NCI-H1694 treated with DMSO at 0.1 percent for 48 hours (cell line): ENCODE measurements at regions not wholly inside any gene's neighbourhood (a gene's known extent, or its start where the extent isn't known, plus 50 kb on each side); places are given as distances from the start of the nearest gene placed in this dataset.
A peak's percentile ranks its signal among the peaks of the same experiment; 100 is the strongest.

Experiments used
- DNase-seq: peaks from one replicate; lab custom pipeline; 2025; lab: John Stamatoyannopoulos, UW

GRCh38 chr5:126166368-126166767, 256.8 kb upstream of the GRAMD2B start:
- no peak for DNase-seq

DNA sequence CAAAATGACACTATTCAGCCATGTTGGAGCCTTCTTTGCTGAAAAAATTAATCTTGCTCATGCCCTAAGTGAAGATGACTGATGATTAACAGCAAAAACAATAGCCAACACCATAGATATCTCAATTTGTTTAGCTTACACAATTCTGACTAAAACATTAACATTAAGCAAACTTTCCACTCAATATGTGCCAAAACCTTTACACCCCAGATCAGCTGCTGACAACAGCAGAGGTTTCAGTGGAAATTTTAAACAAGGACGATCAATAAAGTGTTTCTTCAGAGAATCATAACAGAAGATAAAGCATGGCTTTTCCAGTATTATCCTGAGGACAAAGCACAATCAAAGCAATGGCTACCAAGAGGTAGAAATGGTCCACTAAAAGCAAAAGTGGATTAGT, 254.4 kb upstream of the GRAMD2B start:
- no peak for DNase-seq

GRCh38 chr5:126171916-126172315, 251.3 kb upstream of the GRAMD2B start:
- DNase-seq: no peak

DNA sequence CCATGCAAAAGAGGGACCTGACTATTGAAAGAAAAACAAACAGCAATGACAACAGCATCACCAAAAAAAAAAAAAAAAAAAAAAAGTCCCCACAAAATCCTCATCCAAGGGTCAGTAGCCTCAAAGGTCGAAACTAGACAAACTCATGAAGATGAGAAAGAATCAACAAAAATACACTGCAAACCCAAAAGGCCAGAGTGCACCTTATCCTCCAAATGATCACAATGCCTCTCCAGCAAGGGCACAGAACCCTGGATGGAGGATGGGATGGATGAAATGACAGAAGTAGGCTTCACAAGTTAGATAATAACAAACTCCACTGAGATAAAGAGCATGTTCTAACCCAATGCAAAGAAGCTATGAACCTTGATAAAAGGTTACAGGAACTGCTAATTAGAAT, 250.4 kb upstream of the GRAMD2B start:
- DNase-seq: no peak

- DNase-seq: no peak
Measured at GRCh38 chr5:126178521-126178920, 244.7 kb upstream of the GRAMD2B start.

DNA sequence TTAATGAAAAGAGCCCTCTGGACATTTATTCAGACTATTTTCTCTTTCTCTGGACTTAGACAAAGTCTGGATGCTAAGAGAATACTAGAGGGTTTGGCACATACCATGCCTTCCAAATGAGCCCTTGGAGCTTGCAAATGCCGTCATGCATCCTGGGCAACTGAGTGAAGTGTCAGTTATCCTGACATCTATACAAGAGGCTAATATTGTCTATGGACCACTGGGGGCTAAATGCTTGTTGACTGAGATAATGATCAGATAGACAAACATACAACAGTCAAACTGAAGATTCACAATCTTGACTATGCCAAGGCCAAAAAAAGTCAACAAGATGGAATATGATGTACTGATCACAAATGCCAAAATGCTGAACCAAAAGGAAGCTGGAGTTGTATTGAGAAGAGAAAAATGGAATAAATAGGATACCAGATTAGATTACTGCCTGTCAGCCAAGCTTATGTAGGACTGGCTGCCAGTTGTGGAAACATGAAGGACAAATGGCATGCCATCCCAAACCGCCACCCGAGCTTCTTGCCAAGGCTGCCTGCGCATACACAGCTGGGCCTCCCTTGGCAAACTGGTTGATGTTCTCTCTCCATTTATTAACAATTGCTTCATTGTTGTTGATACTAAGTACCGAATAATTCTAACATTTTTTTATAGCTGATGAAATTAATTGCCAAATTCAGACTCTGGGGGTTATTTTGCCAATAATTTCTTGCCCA, 240.1 kb upstream of the GRAMD2B start:
- DNase-seq: no peak

DNA sequence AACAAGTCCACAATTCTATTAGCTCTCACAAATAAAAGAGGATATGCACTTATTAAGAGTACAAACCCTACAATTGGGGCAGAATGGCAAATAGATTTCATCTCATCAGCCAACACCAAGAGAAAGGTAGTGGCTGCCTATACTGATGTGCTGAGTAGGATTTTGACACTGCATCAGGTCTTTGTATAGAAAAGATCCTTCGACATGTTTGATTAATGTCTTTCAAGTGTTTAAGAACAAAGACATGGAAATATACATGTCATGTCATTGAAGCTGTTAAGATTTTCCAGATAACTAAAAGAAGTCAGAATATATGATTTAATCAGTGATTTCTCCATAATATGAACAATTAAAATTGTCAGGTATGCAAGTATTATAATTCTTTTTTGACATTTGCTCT, 238.7 kb upstream of the GRAMD2B start:
- no peak for DNase-seq

DNA sequence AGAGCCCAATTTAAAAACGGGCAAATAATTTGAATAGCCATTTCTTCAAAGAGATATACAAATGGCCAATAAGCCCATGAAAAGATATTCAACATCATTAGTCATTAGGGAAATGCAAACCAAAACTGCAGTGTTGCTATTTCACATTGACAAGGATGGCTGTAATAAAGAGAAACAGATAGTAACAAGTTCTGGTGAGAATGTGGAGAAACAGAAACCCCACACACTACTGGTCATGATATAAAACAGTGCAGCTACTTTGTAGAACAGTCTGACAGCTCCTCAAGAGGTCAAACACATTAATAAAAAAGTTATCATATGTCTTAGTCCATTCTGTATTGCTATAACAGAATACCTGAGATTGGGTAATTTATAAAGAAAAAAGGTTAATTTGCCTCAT, 237.0 kb upstream of the GRAMD2B start:
- no peak for DNase-seq

GRCh38 chr5:126188804-126189203, 234.4 kb upstream of the GRAMD2B start:
- DNase-seq: no peak

DNA sequence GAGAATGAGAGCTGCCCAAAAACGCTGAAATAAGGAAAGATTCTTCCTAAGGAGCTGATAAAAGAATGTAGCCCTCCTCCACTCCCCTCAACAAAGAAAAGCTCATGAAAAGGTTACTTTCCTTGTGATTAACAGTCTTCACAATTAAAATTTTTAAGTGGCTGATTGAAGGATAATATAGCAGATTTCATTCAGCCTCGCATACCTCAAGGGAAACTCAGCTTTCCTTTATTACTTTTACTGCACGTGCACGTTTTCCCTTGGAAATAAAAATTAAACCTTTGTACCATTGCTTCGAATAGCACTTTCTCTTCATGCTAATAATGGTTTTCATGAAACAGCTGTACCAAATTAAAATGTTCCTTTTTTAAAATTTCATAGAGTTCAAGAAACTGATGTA, 234.0 kb upstream of the GRAMD2B start:
- no peak for DNase-seq

DNA sequence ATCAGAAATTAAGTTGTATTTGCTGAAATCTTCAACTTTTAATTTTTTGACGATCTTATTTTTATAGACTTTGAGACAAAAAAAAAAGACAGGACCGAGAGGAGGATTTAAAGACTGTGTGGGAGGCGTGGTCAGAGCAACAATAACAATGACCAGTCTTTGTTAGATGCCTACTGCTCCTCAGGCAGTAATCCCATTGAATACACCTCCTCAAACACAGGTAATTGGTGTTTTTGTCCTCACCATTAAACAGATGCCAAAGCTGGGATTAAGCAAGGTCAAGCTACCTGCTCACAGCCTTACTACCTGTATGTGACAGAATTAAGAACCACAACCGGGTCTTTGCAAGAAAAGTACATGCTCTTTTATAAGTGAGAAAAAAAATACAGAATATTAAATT, 233.3 kb upstream of the GRAMD2B start:
- no peak for DNase-seq

GRCh38 chr5:126192226-126192625, 231.0 kb upstream of the GRAMD2B start:
- DNase-seq: no peak

- no peak for DNase-seq
Measured at GRCh38 chr5:126195410-126196100, 227.7 kb upstream of the GRAMD2B start.

DNA sequence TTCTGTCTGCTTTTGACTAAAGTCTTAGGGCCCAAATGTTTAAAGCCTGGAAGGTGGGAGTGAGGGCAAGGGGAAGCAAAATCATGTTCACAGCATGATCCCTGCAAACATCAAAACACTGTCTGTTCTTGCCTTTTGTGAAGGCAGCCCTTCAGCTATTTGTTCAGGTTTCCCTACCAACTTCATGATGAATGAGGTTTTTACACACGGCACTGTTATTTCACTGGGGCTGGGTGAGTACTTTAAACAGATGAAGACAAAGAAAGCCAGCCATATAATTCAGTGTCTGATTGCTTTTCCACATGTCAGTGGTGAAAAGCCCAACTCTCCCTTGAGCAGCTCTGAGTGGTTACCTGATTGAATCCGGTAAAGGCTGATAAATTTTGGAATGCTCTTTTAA, 224.7 kb upstream of the GRAMD2B start:
- DNase-seq: no peak

DNA sequence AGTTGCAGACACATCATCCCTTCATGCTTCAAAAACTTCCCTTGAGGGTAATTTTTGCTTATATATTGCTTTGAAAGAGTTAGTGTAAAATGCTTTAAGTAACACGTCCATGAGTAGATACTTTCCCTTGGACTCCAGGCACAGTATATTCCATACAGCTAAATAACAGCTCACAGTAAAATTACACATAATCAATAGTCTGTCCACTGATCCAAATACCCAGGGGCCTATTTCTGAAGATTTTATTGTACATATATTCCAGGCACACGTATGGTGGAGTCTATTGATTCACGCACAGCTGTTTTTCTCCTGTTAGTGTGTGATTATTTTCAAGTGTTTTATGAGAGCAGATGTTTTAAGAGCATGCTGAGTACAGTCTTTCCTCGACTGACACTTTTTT, 223.7 kb upstream of the GRAMD2B start:
- DNase-seq: no peak

DNA sequence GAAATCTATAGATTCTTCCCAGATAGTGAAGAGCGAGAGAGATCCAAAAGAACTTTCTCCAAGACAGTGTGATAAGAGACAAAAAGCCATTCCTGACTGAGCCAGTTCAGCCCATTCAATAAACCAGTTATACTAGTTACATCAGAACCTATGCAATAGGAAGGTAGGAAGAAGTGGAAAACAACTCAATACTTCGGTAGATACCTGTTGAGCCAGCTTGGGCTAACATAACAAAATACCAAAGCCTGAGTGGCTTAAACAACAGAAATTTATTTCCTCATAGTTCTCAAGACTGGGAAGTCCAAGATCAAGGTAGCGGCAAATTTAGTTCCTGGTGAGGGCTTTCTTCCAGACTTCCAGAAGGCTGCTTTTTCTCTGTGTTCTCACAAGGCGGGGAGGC, 214.5 kb upstream of the GRAMD2B start:
- no peak for DNase-seq

- no peak for DNase-seq
Measured at GRCh38 chr5:126210955-126211354, 212.3 kb upstream of the GRAMD2B start.

DNA sequence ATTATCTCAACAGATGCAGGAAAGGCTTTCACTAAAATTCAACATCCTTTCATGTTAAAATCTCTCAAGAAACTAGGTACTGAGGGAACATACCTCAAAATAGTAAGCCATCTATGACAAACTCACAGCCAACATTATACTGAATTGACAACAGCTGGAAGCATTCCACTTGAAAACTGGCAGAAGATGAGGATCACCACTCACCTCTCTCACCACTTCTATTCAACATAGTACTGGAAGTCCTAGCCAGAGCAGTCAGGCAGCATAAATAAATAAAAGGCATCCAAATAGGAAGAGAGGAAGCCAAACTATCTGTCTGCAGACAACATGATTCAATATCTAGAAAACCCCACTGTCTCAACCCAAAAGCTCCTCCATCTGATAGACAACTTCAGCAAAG, 203.6 kb upstream of the GRAMD2B start:
- DNase-seq: no peak

DNA sequence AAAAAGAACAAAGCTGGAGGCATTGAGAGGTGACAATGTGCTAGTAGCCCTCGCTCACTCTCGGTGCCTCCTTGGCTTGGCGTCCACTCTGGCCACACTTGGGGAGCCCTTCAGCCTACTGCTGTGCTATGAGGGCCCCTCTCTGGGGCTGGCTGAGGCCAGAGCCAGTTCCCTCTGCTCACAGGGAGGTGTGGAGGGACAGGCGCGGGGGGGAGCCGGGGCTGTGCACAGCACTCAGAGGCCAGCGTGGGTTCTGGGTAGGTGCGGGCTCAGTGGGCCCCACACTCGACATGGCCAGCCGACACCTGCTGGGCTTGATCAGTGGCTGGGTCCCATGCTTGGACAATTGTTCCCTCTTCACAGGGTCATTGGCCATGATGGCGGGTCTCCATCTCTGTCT, 202.5 kb upstream of the GRAMD2B start:
- no peak for DNase-seq

- DNase-seq: no peak
Measured at GRCh38 chr5:126228934-126229333, 194.3 kb upstream of the GRAMD2B start.

DNA sequence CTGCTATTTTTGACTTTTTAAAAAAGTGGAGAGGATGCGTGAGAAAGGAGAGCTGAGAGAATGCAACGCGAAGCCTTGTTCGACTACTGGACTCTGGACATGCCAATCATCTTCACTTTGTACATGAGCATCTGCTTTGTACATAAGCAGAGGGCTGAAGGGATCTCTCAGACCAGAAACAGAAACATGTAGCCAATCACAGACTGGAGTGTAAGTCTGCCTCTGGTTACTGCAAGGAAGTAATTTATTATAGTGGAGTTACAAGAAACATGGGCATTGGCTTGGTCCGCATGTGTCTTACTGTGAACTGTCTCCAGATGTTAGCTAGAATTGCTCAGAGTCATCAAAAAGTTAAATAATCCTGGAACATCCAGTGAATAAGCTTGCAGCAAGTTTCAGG, 190.0 kb upstream of the GRAMD2B start:
- no peak for DNase-seq

DNA sequence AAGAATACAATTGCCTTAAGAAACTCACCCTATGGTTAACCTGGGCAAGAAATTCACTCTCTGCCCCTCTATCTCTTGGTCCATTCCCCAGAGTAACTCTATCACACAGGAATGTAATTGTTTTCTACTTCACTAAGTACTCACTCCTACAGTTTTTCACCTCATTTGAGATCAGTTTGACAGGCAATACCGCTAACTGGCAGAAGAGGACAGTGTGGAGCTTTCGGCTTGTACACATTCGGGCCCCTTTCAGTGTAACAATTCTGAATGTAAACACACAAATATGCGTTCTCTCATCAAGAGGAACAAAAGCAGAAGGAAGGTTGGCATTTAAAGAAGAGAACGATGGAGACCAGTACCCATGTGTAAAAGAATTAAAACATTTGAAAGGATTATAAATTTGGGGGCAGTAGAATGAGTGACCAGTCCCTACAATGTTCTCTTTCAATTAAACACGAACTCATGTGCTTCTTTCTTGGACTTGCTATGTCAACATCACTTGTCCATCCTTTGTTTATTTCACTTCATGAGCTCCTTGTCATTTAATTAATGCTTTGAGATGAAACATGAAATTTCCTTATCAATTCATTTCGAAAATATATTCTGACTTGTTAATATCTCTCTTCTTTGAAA, 188.5 kb upstream of the GRAMD2B start:
- peak; percentile 61 for DNase-seq

- no peak for DNase-seq
Measured at GRCh38 chr5:126235628-126236027, 187.6 kb upstream of the GRAMD2B start.
